GM12865 (cell line): ENCODE measurements at regions not wholly inside any gene's neighbourhood (a gene's known extent, or its start where the extent isn't known, plus 50 kb on each side); places are given as distances from the start of the nearest gene placed in this dataset.

Experiments used
- DNase-seq: peaks from one replicate; pipeline ENCODE4 v3.0.0; 2010; ENCODE audit warnings: low read depth
- H3K4me3 ChIP-seq: 2 replicates; pipeline ENCODE4 v1.5.1; 2011; ENCODE audit warnings: mild to moderate bottlenecking, low read depth, low read length, control low read depth
- TF ChIP-seq, protein P1 (sequence below): IDR thresholded peaks from 2 replicates; pipeline ENCODE4 v1.5.1; 2011; ENCODE audit warnings: low read length, control low read depth, low read depth, inconsistent platforms; ENCODE audit not compliant: insufficient read depth; ENCODE audit errors: missing control alignments

DNA sequence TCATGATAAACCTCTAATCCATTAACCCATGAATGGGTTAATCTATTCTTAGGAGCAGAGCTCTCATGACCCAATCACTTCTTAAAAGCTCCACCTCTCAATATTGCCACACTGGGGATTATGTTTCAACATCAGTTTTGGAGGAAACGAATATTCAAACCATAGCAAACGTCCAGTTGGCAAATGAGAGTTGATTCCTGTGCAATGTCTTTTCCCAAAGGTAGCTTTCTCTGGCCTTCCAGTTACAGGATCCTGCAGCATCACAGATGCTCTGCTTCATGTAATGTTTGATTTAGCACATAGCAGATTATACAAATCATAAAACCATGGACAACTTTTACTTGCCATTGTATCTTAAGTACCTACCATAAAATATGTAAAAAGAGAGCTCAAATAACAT lies 481.0 kb downstream of the TNS1 start:
- DNase-seq = no peak
- no peak overlapping the region for H3K4me3 ChIP-seq
- TF ChIP-seq, protein P1, sequence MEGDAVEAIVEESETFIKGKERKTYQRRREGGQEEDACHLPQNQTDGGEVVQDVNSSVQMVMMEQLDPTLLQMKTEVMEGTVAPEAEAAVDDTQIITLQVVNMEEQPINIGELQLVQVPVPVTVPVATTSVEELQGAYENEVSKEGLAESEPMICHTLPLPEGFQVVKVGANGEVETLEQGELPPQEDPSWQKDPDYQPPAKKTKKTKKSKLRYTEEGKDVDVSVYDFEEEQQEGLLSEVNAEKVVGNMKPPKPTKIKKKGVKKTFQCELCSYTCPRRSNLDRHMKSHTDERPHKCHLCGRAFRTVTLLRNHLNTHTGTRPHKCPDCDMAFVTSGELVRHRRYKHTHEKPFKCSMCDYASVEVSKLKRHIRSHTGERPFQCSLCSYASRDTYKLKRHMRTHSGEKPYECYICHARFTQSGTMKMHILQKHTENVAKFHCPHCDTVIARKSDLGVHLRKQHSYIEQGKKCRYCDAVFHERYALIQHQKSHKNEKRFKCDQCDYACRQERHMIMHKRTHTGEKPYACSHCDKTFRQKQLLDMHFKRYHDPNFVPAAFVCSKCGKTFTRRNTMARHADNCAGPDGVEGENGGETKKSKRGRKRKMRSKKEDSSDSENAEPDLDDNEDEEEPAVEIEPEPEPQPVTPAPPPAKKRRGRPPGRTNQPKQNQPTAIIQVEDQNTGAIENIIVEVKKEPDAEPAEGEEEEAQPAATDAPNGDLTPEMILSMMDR = no peak

DNA sequence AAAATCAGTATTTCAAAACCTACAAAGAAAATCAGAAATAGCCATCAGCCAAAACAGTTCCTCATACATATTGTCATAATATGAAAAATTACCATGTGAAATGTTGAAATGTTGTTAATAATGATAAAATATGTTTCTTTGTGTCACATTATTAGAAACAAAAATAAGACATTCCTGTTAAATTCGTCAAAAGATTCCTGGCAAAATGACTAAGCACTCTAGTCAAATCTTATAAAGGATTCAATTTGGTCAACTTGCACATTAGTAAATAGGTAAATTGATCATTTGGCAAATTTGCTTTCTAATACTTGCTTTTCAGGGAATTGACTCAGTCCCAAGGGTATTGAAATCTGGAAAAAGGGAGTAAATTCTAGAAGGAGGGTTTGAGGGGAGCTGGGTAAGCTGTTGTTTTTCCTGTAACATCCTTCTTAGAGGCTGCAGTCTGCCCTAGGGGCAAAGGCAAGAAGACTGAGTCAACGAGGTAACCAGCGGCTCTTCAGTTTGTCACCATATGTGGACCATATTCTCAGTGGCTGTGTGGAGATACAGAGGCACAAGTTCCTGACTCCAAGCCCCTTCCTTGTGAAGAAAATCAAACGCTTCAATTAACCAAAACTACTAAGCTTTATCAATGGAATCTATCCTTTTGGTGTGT lies 482.3 kb downstream of the TNS1 start:
- no peak overlapping the region for H3K4me3 ChIP-seq
- no peak for DNase-seq
- TF ChIP-seq, protein P1 = no peak

DNA sequence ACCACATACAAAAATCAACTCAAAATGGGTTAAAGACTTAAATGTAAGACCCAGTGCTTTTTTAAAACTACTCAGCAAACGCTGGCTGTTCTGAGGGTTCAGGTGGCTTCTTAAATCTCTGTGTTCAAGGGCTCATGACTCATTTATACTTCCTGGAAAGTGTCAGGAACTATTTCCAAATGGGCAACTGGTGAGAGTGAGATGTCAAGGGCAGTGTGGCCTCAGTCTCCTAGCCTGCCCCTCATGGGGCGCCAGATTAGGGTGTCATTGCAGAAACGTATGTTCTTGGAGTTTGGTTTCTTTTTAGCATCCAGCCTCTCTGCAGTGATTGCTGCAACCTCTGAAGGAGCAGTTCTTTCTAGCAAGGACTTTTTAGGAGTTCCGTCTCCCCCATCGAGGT lies 485.4 kb downstream of the TNS1 start:
- no peak for DNase-seq
- H3K4me3 ChIP-seq = no peak overlapping the region
- TF ChIP-seq, protein P1 = no peak

DNA sequence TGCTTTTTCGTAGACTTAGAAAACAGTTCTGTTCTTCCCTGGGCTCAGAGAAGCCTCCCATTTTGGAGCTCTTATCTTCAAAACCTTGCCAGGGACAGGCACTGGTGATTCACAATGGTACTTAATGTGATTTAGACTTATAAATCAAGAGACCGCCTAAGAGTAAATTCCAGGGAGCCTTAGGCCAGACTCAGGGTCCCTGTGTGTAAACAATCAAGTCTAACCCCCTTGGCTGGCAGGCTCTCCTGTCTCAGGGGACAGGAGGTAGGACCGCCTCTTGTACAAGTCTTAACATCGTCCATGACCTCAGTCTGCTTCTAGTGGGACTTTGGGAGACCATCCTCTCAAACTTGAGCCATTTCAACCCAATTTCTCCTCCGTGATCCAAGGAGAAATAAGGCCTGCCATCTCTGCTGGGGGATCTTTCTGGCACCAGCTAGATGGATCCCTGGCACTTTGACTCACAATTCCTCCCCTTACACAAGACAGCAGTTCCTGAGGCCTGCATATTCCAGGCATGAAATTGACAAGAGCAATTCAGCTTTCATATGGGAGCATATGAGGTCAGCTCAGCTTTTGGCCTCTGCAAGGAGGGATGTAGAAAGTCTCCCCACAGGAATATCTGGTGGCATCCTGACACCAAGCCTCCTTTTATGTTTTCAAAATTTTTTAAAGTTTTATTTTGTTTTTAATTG lies 487.0 kb downstream of the TNS1 start:
- DNase-seq = no peak
- no peak overlapping the region for H3K4me3 ChIP-seq
- TF ChIP-seq, protein P1 = no peak

DNA sequence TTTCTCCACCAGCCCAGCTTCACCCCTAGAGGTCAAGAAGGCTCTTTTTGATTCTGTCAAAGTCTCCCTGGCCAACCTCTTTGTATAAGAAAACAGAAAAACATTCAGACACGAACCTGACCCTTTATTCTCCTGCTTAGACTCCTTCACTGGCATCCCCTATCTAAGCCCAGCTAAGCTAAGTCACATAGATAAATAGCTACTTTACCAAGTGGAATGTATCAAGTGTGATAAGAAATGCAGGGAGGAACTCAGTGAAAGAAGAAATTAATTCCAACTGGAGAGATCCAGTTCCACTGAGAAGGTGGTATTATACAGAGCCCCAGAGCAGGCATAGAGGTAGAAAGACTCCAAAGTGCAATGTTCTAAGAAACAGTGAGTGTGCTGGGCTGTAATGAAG lies 489.5 kb downstream of the TNS1 start:
- TF ChIP-seq, protein P1 = no peak
- no peak for DNase-seq

DNA sequence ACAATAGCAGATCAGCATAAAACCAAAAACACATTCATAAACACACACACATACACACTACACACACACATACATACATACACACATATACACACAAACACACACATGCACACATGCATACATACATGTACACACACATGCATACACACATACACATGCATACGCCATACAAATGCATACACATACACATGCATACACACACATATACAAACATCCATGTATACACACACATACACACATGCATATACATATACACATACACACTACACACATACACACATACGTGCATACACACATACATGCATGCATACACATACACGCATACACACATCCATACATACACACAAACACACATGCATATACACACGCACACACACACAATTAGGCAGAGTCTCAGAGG lies 490.1 kb downstream of the TNS1 start:
- TF ChIP-seq, protein P1 = no peak
- DNase-seq = no peak
- no peak overlapping the region for H3K4me3 ChIP-seq

More for the DNA sequence above, 489.5 kb downstream of the TNS1 start:
- H3K4me3 ChIP-seq = no peak overlapping the region
